ENCODE measurements at regions not wholly inside any gene's neighbourhood (a gene's known extent, or its start where the extent isn't known, plus 50 kb on each side); places are given as distances from the start of the nearest gene placed in this dataset.

DNA sequence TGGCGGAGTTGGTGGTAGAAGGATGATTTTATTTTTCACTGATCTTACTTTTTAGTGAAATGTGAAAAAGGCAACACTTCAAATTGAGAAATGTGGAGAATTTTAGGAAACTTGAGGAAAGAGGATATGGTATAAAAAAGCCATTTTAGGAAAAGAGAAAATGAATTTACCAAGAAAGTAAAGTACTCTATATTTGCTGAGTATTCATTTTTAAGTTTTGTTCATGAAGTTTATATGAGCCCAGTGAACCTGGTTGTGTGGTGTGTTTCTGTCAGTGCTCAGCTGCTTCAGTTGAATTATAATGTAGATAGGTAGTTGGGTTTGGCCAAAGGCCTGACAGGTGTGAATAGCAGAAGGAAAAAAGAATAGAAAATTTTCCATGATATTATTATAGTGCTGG is 345.5 kb upstream of the FSTL5 start:
- H3K4me1 ChIP-seq (replicated peaks in 1 of 4; ENCODE audit: control insufficient read depth in 3 of 4, insufficient read depth in 4 of 4, low read length in 3 of 4): no peaks in the 10 kb centered on the region
- no peak overlapping the region for H3K4me2 ChIP-seq (ENCODE audit: insufficient read depth in 1 of 2, low read depth in 2 of 2, low read length in 2 of 2)
- H3K79me2 ChIP-seq (ENCODE audit: control insufficient read depth in 1 of 2, insufficient read depth in 2 of 2, low read length in 2 of 2): no peaks in the 10 kb centered on the region
- ChIA-PET CTCF (ENCODE audit: partially characterized antibody) (interaction anchor here (1.9 kb wide), 1 partner anchor 12 kb away, joined by 10 read pairs; no protein-coding TSS in a partner anchor), POLR2A (ENCODE audit: partially characterized antibody) (no interaction called here)
- no peaks in the 10 kb centered on the region for H3K36me3 ChIP-seq (ENCODE audit: control insufficient read depth in 2 of 4, insufficient read depth in 4 of 4, low read length in 3 of 4)
- H3K27ac ChIP-seq (ENCODE audit: low read depth, low read length): no peak overlapping the region
- H3K9me3 ChIP-seq (ENCODE audit: insufficient read depth in 2 of 2, low read depth in 1 of 2, low read length in 1 of 2): no peaks in the 10 kb centered on the region
- no peak overlapping the region for H3K14ac ChIP-seq (ENCODE audit: insufficient read length)
- H2AK5ac ChIP-seq (ENCODE audit: low read depth, low read length): no peak overlapping the region
- no peak overlapping the region for H2BK120ac ChIP-seq (replicated peaks; ENCODE audit: low read depth, low read length)
- H2BK12ac ChIP-seq (ENCODE audit: low read depth, low read length): no peak overlapping the region
- H3K4me3 ChIP-seq (ENCODE audit: extremely low read depth in 1 of 4, insufficient read depth in 2 of 4, low read depth in 3 of 4, low read length in 4 of 4): no peak overlapping the region
- H4K5ac ChIP-seq (ENCODE audit: insufficient read length, low read depth, low read length): no peak overlapping the region
- H3K79me1 ChIP-seq (ENCODE audit: low read depth, low read length): no peaks in the 10 kb centered on the region
- H4K91ac ChIP-seq (replicated peaks; ENCODE audit: insufficient read length, low read length): no peak overlapping the region
- DNase-seq (ENCODE audit: low read depth in 1 of 2, low spot score in 2 of 2) (no peak), FAIRE-seq (no peak)
- no peak overlapping the region for H2AFZ ChIP-seq (ENCODE audit: low read length)
- H3K27me3 ChIP-seq (replicated peaks in 1 of 4; ENCODE audit: control insufficient read depth in 3 of 4, extremely low read depth in 1 of 4, insufficient read depth in 3 of 4, low read length in 3 of 4): no peaks in the 10 kb centered on the region
- no peaks in the 10 kb centered on the region for H3K23me2 ChIP-seq (ENCODE audit: low read depth, low read length)
- no peak overlapping the region for H4K8ac ChIP-seq (ENCODE audit: extremely low read depth, insufficient read depth, low read length)
- no peak overlapping the region for H3K23ac ChIP-seq (ENCODE audit: insufficient read length)
- no peak overlapping the region for H2BK15ac ChIP-seq (ENCODE audit: low read length)
- H2BK5ac ChIP-seq (ENCODE audit: low read depth, low read length): no peak overlapping the region
- H3K18ac ChIP-seq (ENCODE audit: extremely low read depth, low read length): no peak overlapping the region
- H3K9ac ChIP-seq (replicated peaks in 1 of 4; ENCODE audit: extremely low read depth in 1 of 4, low read depth in 3 of 4, low read length in 3 of 4): no peak overlapping the region
- TF ChIP-seq JUND (IDR thresholded peaks at IDR 0.05; ENCODE audit: low read length): no peak
- TF ChIP-seq CEBPB (IDR thresholded peaks at IDR 0.05; ENCODE audit: low read depth, low read length): no peak
- TF ChIP-seq HDAC6 (IDR thresholded peaks at IDR 0.05; ENCODE audit: low read depth, low read length): no peak
- no peak for TF ChIP-seq SIRT6 (IDR thresholded peaks at IDR 0.05; ENCODE audit: low read length)
- no peak for TF ChIP-seq RNF2 (IDR thresholded peaks at IDR 0.05; ENCODE audit: borderline replicate concordance, low read depth, low read length, missing control alignments, poor library complexity, severe bottlenecking)
- TF ChIP-seq POLR2AphosphoS5 (IDR thresholded peaks at IDR 0.05; ENCODE audit: low read depth, low read length): no peak
- TF ChIP-seq RXRA (IDR thresholded peaks at IDR 0.05; ENCODE audit: insufficient read depth, low read depth, low read length): no peak
- TF ChIP-seq SAP30 (IDR thresholded peaks at IDR 0.05; ENCODE audit: insufficient read depth, insufficient replicate concordance, low read length): no peak
- 91% methylated on average over 1 of the region's 1 CpG; no CpG with 5 or more reads in 1 of the 2 experiments for WGBS, 2 experiments (ENCODE audit: extremely low coverage in 1 of 2, insufficient coverage in 1 of 2, insufficient read length in 1 of 2, insufficient replicate concordance in 2 of 2, low coverage in 1 of 2, low lambda C conversion rate in 2 of 2, missing lambda C conversion rate in 1 of 2)
- H4K20me1 ChIP-seq (replicated peaks in 1 of 2; ENCODE audit: control insufficient read depth in 1 of 2, insufficient read depth in 2 of 2, low read length in 2 of 2): no peaks in the 10 kb centered on the region
- no peak overlapping the region for H2BK20ac ChIP-seq (ENCODE audit: low read length)
- H3K56ac ChIP-seq (replicated peaks; ENCODE audit: insufficient read length, low read depth, low read length): no peak overlapping the region
- H3K4ac ChIP-seq (replicated peaks; ENCODE audit: insufficient read length, low read depth, low read length): no peak overlapping the region

All from H1 (cell line).